GM23338 (cell line): ENCODE measurements at regions not wholly inside any gene's neighbourhood (a gene's known extent, or its start where the extent isn't known, plus 50 kb on each side); places are given as distances from the start of the nearest gene placed in this dataset.

ENCODE experiments used
- ATAC-seq: fragments of 200-7000 bp; cut with Tn5 transposase; 3 replicates; pipeline ENCODE4 v1.9.1; 2020
- DNase-seq: peaks from one replicate; pipeline ENCODE4 v3.0.0-alpha.2; 2015; ENCODE audit warnings: low spot score
- H2AFZ ChIP-seq: fragments of 200-600 bp; sonication (generic); 2 replicates; pipeline ENCODE4 v1.8.0; 2016; ENCODE audit warnings: antibody characterized with exemption, mild to moderate bottlenecking, moderate library complexity
- H3F3A ChIP-seq: fragments of 200-600 bp; sonication (generic); replicated peaks from 2 replicates; pipeline ENCODE4 v1.8.0; 2017; ENCODE audit warnings: antibody characterized with exemption, mixed run types, low read depth
- H3K27ac ChIP-seq: fragments of 200-600 bp; sonication (generic); 2 replicates; pipeline ENCODE4 v1.6.1; 2016; ENCODE audit warnings: low read depth
- H3K27me3 ChIP-seq: fragments of 200-600 bp; sonication (generic); 2 replicates; pipeline ENCODE4 v1.8.0; 2016; ENCODE audit warnings: mild to moderate bottlenecking, mixed run types, moderate library complexity; ENCODE audit not compliant: insufficient read depth
- H3K36me3 ChIP-seq: fragments of 200-600 bp; sonication (generic); 2 replicates; pipeline ENCODE4 v1.8.0; 2016; ENCODE audit warnings: mild to moderate bottlenecking; ENCODE audit not compliant: insufficient read depth
- H3K4me1 ChIP-seq: fragments of 200-600 bp; sonication (generic); 2 replicates; pipeline ENCODE4 v1.8.0; 2016; ENCODE audit warnings: mild to moderate bottlenecking, moderate library complexity; ENCODE audit not compliant: insufficient read depth
- H3K4me2 ChIP-seq: fragments of 200-600 bp; sonication (generic); 2 replicates; pipeline ENCODE4 v1.7.1; 2017; ENCODE audit warnings: mixed run types
- H3K4me3 ChIP-seq: fragments of 200-600 bp; sonication (generic); 2 replicates; pipeline ENCODE4 v1.6.1; 2016; ENCODE audit warnings: mixed run types
- H3K79me2 ChIP-seq: fragments of 200-600 bp; sonication (generic); replicated peaks from 2 replicates; pipeline ENCODE4 v1.8.0; 2017; ENCODE audit warnings: mild to moderate bottlenecking; ENCODE audit not compliant: insufficient read depth
- H3K9me2 ChIP-seq: fragments of 200-600 bp; sonication (generic); 2 replicates; pipeline ENCODE4 v1.8.0; 2017; ENCODE audit not compliant: insufficient read depth
- H4K20me1 ChIP-seq: fragments of 200-600 bp; sonication (generic); replicated peaks from 2 replicates; pipeline ENCODE4 v1.8.0; 2017; ENCODE audit warnings: mild to moderate bottlenecking; ENCODE audit not compliant: insufficient read depth
- H3K27ac Mint-ChIP-seq: 2 replicates; pipeline ENCODE4 v1.8.0; 2020; ENCODE audit warnings: inconsistent platforms, mild to moderate bottlenecking, moderate library complexity, mixed read lengths
- H3K27me3 Mint-ChIP-seq: 3 replicates; pipeline ENCODE4 v1.8.0; 2022; ENCODE audit warnings: low read depth, mild to moderate bottlenecking, moderate library complexity, mixed read lengths, inconsistent platforms; ENCODE audit not compliant: insufficient read depth, poor library complexity
- H3K36me3 Mint-ChIP-seq: 3 replicates; pipeline ENCODE4 v1.8.0; 2021; ENCODE audit warnings: low read depth, mild to moderate bottlenecking, inconsistent platforms, moderate library complexity, mixed read lengths
- H3K4me1 Mint-ChIP-seq: 3 replicates; pipeline ENCODE4 v1.8.0; 2020; ENCODE audit warnings: mild to moderate bottlenecking, inconsistent platforms, mixed read lengths
- H3K4me3 Mint-ChIP-seq: 3 replicates; pipeline ENCODE4 v1.8.0; 2021; ENCODE audit warnings: moderate library complexity, mild to moderate bottlenecking, inconsistent platforms, mixed read lengths
- H3K9me3 Mint-ChIP-seq: 3 replicates; pipeline ENCODE4 v1.8.0; 2020; ENCODE audit warnings: moderate library complexity, mild to moderate bottlenecking, inconsistent platforms, mixed read lengths
- ETS1 ChIP-seq: IDR thresholded peaks from 2 replicates; pipeline ENCODE4 v1.6.1; 2016; ENCODE audit warnings: antibody characterized with exemption
- EZH2phosphoT487 ChIP-seq: fragments of 200-600 bp; sonication (generic); IDR thresholded peaks from one replicate; pipeline ENCODE4 v1.8.1; 2018; ENCODE audit warnings: antibody characterized with exemption; ENCODE audit not compliant: unreplicated experiment
- JUNB ChIP-seq: IDR thresholded peaks from one replicate; pipeline ENCODE4 v1.6.1; 2016; ENCODE audit warnings: antibody characterized with exemption; ENCODE audit not compliant: unreplicated experiment
- NANOG ChIP-seq: IDR thresholded peaks from 2 replicates; pipeline ENCODE4 v1.6.1; 2016; ENCODE audit warnings: antibody characterized with exemption, borderline replicate concordance
- POLR2AphosphoS5 ChIP-seq: IDR thresholded peaks from 2 replicates; pipeline ENCODE4 v1.6.1; 2016; ENCODE audit warnings: antibody characterized with exemption, low read depth
- STAT1 ChIP-seq: IDR thresholded peaks from one replicate; pipeline ENCODE4 v1.6.1; 2016; ENCODE audit warnings: antibody characterized with exemption; ENCODE audit not compliant: unreplicated experiment
- ZNF114 ChIP-seq: fragments of 250-450 bp; sonication (Bioruptor Pico); IDR thresholded peaks from 2 replicates; pipeline ENCODE4 v1.5.0; 2020; ENCODE audit warnings: mild to moderate bottlenecking, moderate library complexity
- ZNF331 ChIP-seq: fragments of 250-450 bp; sonication (Bioruptor Pico); IDR thresholded peaks from 2 replicates; pipeline ENCODE4 v1.5.0; 2020; ENCODE audit warnings: low read depth, mild to moderate bottlenecking, moderate library complexity

- DNase-seq (no peak), ATAC-seq (no peak)
- H3K4me1 ChIP-seq: no peaks in the 10 kb centered on the region
- no peaks in the 10 kb centered on the region for H3K36me3 ChIP-seq
- Mint-ChIP-seq H3K4me1 (no peaks in the 10 kb centered on the region), H3K9me3 (no peaks in the 10 kb centered on the region; the same call in 2 of the 3 replicates), H3K27me3 (no peaks in the 10 kb centered on the region), H3K36me3 (no peaks in the 10 kb centered on the region), H3K4me3 (no peak overlapping the region), H3K27ac (no peak overlapping the region)
- H3K27ac ChIP-seq: no peak overlapping the region
- H3K4me3 ChIP-seq: no peak overlapping the region
- TF ChIP-seq STAT1 (no peak), POLR2AphosphoS5 (no peak), NANOG (no peak), ZNF114 (no peak)
- H2AFZ ChIP-seq: no peak overlapping the region
- H3K9me2 ChIP-seq: 0 out of 2 replicates have a peak, but pooled peaks cover 6% of the 10 kb centered on the region
- no peaks in the 10 kb centered on the region for H4K20me1 ChIP-seq
- H3K27me3 ChIP-seq: no peaks in the 10 kb centered on the region
- H3K79me2 ChIP-seq: no peaks in the 10 kb centered on the region
- H3F3A ChIP-seq: no peaks in the 10 kb centered on the region
- H3K4me2 ChIP-seq: no peak overlapping the region
Measured at GRCh38 chr1:181334724-181335123, 148.6 kb upstream of the CACNA1E start.

GRCh38 chr1:181335631-181336030, 147.7 kb upstream of the CACNA1E start:
- DNase-seq (no peak), ATAC-seq (no peak)
- Histone ChIP-seq H3K79me2 (no peaks in the 10 kb centered on the region), H3K4me1 (no peaks in the 10 kb centered on the region), H3K9me2 (0 out of 2 replicates have a peak, but pooled peaks cover 6% of the 10 kb centered on the region), H3K4me2 (no peak overlapping the region), H3K27me3 (no peaks in the 10 kb centered on the region), H3K27ac (no peak overlapping the region), H3K36me3 (no peaks in the 10 kb centered on the region), H2AFZ (no peak overlapping the region), H3F3A (no peaks in the 10 kb centered on the region), H3K4me3 (no peak overlapping the region), H4K20me1 (no peaks in the 10 kb centered on the region)
- H3K4me3 Mint-ChIP-seq: no peak overlapping the region
- H3K9me3 Mint-ChIP-seq: no peaks in the 10 kb centered on the region; the same call in 2 of the 3 replicates
- H3K27ac Mint-ChIP-seq: no peak overlapping the region
- no peak for TF ChIP-seq JUNB
- no peak for TF ChIP-seq ZNF114
- no peaks in the 10 kb centered on the region for H3K36me3 Mint-ChIP-seq
- no peaks in the 10 kb centered on the region for H3K27me3 Mint-ChIP-seq
- no peaks in the 10 kb centered on the region for H3K4me1 Mint-ChIP-seq

GRCh38 chr1:181341026-181341632, 142.2 kb upstream of the CACNA1E start:
- no peaks in the 10 kb centered on the region for H4K20me1 ChIP-seq
- TF ChIP-seq ETS1 (no peak), ZNF331 (CRISPR knock-in tag) (no peak), ZNF114 (no peak), EZH2phosphoT487 (no peak), NANOG (no peak)

More at GRCh38 chr1:181341026-181341632, 142.2 kb upstream of the CACNA1E start:
- no peak for DNase-seq
- Mint-ChIP-seq H3K27me3 (peaks cover 4% of the 10 kb centered on the region), H3K27ac (no peak overlapping the region), H3K4me1 (no peaks in the 10 kb centered on the region), H3K4me3 (no peak overlapping the region), H3K36me3 (no peaks in the 10 kb centered on the region), H3K9me3 (no peaks in the 10 kb centered on the region; the same call in 2 of the 3 replicates)
- no peaks in the 10 kb centered on the region for H3K9me2 ChIP-seq
- ATAC-seq: no peak
- H3F3A ChIP-seq: no peaks in the 10 kb centered on the region
- H3K27ac ChIP-seq: no peak overlapping the region
- H2AFZ ChIP-seq: peak overlapping the region; percentile 14; the same call in 1 of the 2 replicates
- H3K4me1 ChIP-seq: no peaks in the 10 kb centered on the region
- no peaks in the 10 kb centered on the region for H3K79me2 ChIP-seq
- H3K4me2 ChIP-seq: no peak overlapping the region
- no peaks in the 10 kb centered on the region for H3K36me3 ChIP-seq
- H3K4me3 ChIP-seq: no peak overlapping the region
- H3K27me3 ChIP-seq: no peaks in the 10 kb centered on the region
